ENCODE measurements at regions not wholly inside any gene's neighbourhood (a gene's known extent, or its start where the extent isn't known, plus 50 kb on each side); places are given as distances from the start of the nearest gene placed in this dataset.
"Not testable (repeated sequence)": the region's sequence is repeated elsewhere in the genome, so short reads cannot be mapped to it uniquely, and the experiment has no call there.

DNA sequence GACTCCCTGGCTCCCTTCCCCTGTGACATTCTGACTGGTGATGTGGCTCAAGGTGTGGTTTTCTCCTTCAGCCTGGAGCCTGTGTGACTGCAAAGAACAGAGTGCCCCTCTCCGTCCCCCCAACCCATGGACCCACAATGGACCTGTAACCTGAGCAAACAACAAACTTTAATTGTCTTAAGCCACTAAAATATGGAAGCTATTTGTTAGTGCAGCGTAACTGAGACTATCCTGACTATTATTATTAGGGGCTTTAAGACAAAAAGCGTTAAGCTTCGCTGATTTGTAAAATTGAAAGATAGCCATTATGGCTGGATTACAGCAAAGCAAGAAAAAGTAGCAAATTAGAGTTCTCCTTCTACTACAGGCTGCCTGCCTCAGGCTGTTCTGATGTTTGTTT, 426.9 kb downstream of the STK39 start:
- no peaks in the 10 kb centered on the region for H3K36me3 ChIP-seq (ENCODE audit: control insufficient read depth, insufficient read depth, low read length, severe bottlenecking)
- peaks cover 3% of the 10 kb centered on the region for H3K9me3 ChIP-seq (ENCODE audit: control insufficient read depth, low read length)
- no peaks in the 10 kb centered on the region for H3K27me3 ChIP-seq (replicated peaks; ENCODE audit: control insufficient read depth, insufficient read depth, low read length)
- no peaks in the 10 kb centered on the region for H3K4me1 ChIP-seq (ENCODE audit: control insufficient read depth, insufficient read depth, low read length)
- no peak overlapping the region for H3K4me3 ChIP-seq (ENCODE audit: low read length)
- H3K9ac ChIP-seq (ENCODE audit: low read length), result no peak overlapping the region
- no peak for DNase-seq (ENCODE audit: low read depth)

DNA sequence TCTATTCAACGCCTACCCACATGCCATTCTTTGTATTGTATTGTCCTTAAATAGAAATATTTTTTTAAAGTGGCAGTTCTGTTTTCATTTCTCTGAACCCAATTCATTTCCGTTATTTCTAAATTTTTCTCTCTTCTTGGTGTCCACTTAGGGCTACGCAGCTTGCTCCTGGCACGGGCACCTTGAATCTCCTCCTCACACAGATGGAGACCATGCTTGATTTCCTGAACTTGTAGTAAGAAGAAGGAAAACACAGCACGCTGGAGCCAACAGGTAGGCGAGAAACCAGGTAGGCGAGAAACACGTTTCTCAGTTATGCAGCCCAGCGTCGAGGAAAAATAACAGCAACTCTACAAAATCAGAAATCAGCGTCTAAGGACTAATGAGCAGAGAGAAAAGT, 428.9 kb downstream of the STK39 start:
- DNase-seq (ENCODE audit: low read depth), result no peak
- Histone ChIP-seq H3K9me3 (ENCODE audit: control insufficient read depth, low read length) (peaks cover 3% of the 10 kb centered on the region), H3K4me3 (ENCODE audit: low read length) (no peak overlapping the region), H3K27me3 (replicated peaks; ENCODE audit: control insufficient read depth, insufficient read depth, low read length) (no peaks in the 10 kb centered on the region), H3K4me1 (ENCODE audit: control insufficient read depth, insufficient read depth, low read length) (no peaks in the 10 kb centered on the region), H3K9ac (ENCODE audit: low read length) (no peak overlapping the region), H3K36me3 (ENCODE audit: control insufficient read depth, insufficient read depth, low read length, severe bottlenecking) (no peaks in the 10 kb centered on the region)

DNA sequence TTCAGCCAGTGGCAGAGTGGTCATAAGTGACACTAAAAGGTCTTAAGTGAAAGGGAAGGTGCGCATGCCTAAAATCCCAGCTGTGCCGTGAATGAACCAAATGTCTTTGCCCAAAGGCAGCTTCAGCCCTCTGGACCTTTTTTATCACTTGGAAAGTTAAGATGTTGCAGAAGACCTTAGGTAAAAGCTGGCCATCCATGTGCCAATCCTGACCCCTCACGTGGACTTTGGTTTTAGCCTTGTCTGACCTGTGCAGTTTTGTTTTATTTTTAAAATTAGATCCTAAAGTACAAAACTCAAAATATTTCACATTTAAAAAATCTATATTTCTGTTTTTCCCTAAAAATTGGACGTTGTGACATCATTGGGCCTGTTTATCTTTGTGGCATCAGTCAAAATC, 429.5 kb downstream of the STK39 start:
- H3K4me3 ChIP-seq (ENCODE audit: low read length), result no peak overlapping the region
- H3K4me1 ChIP-seq (ENCODE audit: control insufficient read depth, insufficient read depth, low read length), result no peaks in the 10 kb centered on the region
- H3K27me3 ChIP-seq (replicated peaks; ENCODE audit: control insufficient read depth, insufficient read depth, low read length), result no peaks in the 10 kb centered on the region
- no peaks in the 10 kb centered on the region for H3K36me3 ChIP-seq (ENCODE audit: control insufficient read depth, insufficient read depth, low read length, severe bottlenecking)
- peaks cover 3% of the 10 kb centered on the region for H3K9me3 ChIP-seq (ENCODE audit: control insufficient read depth, low read length)
- H3K9ac ChIP-seq (ENCODE audit: low read length), result no peak overlapping the region
- no peak for DNase-seq (ENCODE audit: low read depth)

DNA sequence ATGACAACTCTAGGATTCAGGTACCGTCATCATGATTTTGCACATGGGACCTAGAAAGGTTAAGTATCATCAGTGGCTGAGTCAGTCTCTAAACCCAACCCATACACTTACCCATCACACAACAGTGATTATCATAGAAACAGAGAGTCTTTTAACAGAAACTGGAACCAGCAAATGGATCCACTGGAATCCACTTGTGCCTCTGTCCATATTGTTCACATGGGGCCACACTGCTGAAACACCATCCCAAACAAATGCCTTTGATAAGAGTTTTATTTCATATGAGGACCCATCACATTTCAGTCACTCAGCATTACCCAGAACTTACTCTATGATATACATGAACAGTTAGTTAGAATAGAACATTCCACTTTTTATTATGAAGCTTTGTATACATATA, 430.0 kb downstream of the STK39 start:
- Histone ChIP-seq H3K4me3 (ENCODE audit: low read length) (no peak overlapping the region), H3K9ac (ENCODE audit: low read length) (no peak overlapping the region)
- DNase-seq (ENCODE audit: low read depth), result no peak

DNA sequence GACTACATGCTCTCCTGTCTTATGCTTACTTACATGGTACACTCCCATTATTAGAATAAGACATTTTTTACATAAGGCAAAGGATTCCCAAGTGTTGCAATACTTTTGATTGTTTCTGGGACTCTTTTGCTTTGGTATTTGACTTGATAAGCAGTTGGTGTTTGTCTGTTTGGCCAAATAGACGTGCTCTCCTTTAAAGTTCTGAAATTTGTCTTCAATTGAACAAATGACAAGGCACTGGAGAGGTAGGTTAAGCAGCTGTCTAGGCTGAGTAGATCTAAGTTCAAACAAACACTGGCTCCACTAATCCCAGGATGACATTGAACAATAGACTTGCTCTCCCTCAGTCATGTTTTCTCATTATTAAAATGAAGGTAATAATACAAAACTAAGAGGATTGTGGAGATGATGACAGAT, 430.5 kb downstream of the STK39 start:
- no peaks in the 10 kb centered on the region for H3K36me3 ChIP-seq (ENCODE audit: control insufficient read depth, insufficient read depth, low read length, severe bottlenecking)
- no peaks in the 10 kb centered on the region for H3K4me1 ChIP-seq (ENCODE audit: control insufficient read depth, insufficient read depth, low read length)
- peaks cover 3% of the 10 kb centered on the region for H3K9me3 ChIP-seq (ENCODE audit: control insufficient read depth, low read length)
- no peak overlapping the region for H3K9ac ChIP-seq (ENCODE audit: low read length)
- H3K4me3 ChIP-seq (ENCODE audit: low read length), result no peak overlapping the region
- no peak for DNase-seq (ENCODE audit: low read depth)
- no peaks in the 10 kb centered on the region for H3K27me3 ChIP-seq (replicated peaks; ENCODE audit: control insufficient read depth, insufficient read depth, low read length)

More for the DNA sequence above, 430.0 kb downstream of the STK39 start:
- Histone ChIP-seq H3K36me3 (ENCODE audit: control insufficient read depth, insufficient read depth, low read length, severe bottlenecking) (no peaks in the 10 kb centered on the region), H3K9me3 (ENCODE audit: control insufficient read depth, low read length) (peaks cover 3% of the 10 kb centered on the region), H3K27me3 (replicated peaks; ENCODE audit: control insufficient read depth, insufficient read depth, low read length) (no peaks in the 10 kb centered on the region), H3K4me1 (ENCODE audit: control insufficient read depth, insufficient read depth, low read length) (no peaks in the 10 kb centered on the region)

DNA sequence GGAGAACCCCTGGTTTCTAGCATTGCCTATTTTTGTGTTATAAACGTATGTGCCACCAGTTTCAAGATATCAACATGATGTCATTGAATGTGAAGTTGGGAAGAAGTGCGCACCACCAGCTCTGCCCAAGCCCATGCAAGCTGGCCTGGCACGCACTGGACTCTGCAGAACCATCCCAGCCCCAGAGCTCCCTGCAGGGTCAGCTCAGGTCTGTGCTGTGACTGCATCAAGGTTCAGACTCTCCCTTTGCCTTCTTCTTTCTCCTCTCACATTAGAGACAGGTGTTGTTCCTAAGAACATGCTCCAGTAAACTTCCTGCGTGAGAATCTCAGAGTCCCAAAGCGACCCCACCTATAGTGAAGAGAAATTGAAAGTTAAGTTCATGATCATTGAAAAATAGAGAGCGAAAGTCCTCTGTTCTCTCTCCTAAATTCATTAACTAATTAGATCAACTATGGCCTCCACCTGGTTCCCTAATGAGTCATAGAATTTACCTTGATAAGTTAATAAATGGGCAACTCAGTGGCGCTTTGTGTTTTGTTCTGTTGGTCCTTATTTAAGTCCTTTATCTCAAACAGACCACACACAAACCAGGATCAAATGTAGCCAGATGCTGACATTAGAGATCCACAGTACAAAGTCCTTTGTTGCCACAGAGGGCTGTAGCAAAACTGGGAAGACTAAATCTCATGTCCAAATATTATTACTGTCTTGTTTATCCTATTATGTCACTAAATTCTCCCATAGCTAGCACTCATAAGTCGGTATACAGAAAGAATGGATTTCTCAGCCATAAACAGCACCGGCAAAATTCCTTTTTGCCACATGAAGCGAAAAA, 432.3 kb downstream of the STK39 start:
- DNase-seq (ENCODE audit: low read depth), result no peak
- no peak overlapping the region for H3K9ac ChIP-seq (ENCODE audit: low read length)
- H3K9me3 ChIP-seq (ENCODE audit: control insufficient read depth, low read length), result peaks cover 4% of the 10 kb centered on the region
- H3K4me3 ChIP-seq (ENCODE audit: low read length), result no peak overlapping the region
- no peaks in the 10 kb centered on the region for H3K36me3 ChIP-seq (ENCODE audit: control insufficient read depth, insufficient read depth, low read length, severe bottlenecking)
- no peaks in the 10 kb centered on the region for H3K4me1 ChIP-seq (ENCODE audit: control insufficient read depth, insufficient read depth, low read length)
- H3K27me3 ChIP-seq (replicated peaks; ENCODE audit: control insufficient read depth, insufficient read depth, low read length), result no peaks in the 10 kb centered on the region

DNA sequence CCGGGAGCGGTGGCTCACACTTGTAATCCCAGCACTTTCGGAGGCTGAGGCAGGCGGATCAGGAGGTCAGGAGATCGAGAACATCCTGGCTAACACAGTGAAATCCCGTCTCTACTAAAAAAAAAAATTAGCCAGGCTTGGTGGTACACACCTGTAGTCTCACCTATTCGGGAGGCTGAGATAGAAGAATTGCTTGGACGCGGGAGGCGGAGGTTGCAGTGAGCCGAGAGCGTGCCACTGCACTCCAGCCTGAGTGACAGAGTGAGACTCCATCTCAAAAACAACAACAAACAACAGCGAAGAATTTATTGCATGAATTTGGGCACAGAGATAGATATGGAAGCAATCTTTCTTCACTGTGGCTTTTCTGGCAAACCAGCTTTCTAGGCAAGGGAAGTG, 432.9 kb downstream of the STK39 start:
- not testable (repeated sequence) for H3K4me3 ChIP-seq (ENCODE audit: low read length); H3K9ac ChIP-seq (ENCODE audit: low read length); H3K36me3 ChIP-seq (ENCODE audit: control insufficient read depth, insufficient read depth, low read length, severe bottlenecking); H3K9me3 ChIP-seq (ENCODE audit: control insufficient read depth, low read length); H3K4me1 ChIP-seq (ENCODE audit: control insufficient read depth, insufficient read depth, low read length); H3K27me3 ChIP-seq (replicated peaks; ENCODE audit: control insufficient read depth, insufficient read depth, low read length); DNase-seq (ENCODE audit: low read depth)

DNA sequence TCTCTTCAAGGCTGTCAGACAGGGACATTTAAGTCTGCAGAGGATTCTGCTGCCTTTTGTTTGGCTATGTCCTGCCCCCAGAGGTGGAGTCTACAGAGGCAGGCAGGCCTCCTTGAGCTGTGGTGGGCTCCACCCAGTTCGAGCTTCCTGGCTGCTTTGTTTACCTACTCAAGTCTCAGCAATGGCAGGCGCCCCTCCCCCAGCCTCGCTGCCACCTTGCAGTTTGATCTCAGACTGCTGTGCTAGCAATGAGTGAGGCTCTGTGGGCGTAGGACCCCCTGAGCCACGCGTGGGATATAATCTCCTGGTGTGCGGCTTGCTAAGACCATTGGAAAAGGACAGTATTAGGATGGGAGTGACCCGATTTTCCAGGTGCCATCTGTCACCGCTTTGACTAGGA, 437.6 kb downstream of the STK39 start:
- not testable (repeated sequence) for H3K27me3 ChIP-seq (replicated peaks; ENCODE audit: control insufficient read depth, insufficient read depth, low read length); H3K9ac ChIP-seq (ENCODE audit: low read length); DNase-seq (ENCODE audit: low read depth); H3K4me3 ChIP-seq (ENCODE audit: low read length); H3K9me3 ChIP-seq (ENCODE audit: control insufficient read depth, low read length); H3K36me3 ChIP-seq (ENCODE audit: control insufficient read depth, insufficient read depth, low read length, severe bottlenecking); H3K4me1 ChIP-seq (ENCODE audit: control insufficient read depth, insufficient read depth, low read length)

DNA sequence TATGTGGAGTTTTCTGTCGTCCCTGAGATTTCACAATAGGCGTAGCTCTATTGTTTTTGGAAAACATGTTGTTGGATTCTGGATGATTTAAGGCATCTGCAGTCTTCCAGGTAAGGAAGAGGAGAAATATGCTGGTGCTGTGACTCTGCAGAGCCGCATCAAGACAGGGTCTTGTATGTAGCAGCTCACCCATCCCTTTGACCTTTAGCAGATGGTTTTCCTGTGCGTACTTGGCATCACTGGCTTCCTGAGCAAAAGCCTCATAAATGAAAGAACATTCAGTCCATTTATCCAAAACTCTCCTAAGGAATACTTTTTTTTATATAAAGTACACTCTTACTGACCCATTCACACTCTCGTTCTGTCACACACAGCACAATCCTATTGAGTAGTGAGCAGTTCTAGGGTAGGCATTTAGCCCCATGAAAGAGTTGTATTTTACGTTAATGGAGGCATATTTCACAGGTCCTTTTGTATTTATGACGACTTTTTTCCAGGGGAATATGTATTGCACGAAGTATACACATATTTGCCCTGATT, 443.9 kb downstream of the STK39 start:
- no peak for DNase-seq (ENCODE audit: low read depth)
- no peaks in the 10 kb centered on the region for H3K4me1 ChIP-seq (ENCODE audit: control insufficient read depth, insufficient read depth, low read length)
- no peaks in the 10 kb centered on the region for H3K9me3 ChIP-seq (ENCODE audit: control insufficient read depth, low read length)
- H3K4me3 ChIP-seq (ENCODE audit: low read length), result no peak overlapping the region
- no peaks in the 10 kb centered on the region for H3K27me3 ChIP-seq (replicated peaks; ENCODE audit: control insufficient read depth, insufficient read depth, low read length)
- H3K9ac ChIP-seq (ENCODE audit: low read length), result no peak overlapping the region
- no peaks in the 10 kb centered on the region for H3K36me3 ChIP-seq (ENCODE audit: control insufficient read depth, insufficient read depth, low read length, severe bottlenecking)

DNA sequence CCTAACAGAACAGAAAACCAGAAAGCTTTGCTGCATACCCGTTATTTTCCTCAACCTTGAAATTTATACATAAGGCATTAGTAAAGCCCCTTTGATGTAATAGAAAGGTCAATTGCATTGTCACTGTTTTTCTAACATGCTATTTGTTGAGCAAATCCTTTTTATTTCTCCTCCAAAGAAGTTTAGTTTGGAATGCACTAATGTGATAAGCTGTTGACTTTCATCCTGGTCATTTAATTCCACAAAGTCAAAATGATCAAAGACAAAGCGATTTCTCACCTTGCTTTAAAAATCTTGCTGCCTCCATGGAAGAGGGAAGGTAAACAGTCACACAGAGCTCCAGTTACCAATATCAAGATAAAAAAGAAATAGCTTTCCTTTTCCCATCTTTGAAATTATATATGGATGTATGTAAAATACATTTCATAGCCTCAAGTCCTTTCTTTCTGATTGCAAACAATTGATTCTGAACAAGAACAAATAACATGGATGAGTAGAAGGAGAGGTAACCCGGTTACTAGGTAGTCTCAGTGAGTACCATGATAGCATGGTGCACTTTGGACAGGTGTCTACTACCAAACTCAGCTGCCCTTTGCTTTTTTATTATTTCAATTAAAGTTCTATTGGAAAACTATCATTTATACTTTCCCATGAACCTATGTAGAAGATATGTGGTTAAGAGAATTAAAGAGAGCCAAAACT, 452.7 kb downstream of the STK39 start:
- no peaks in the 10 kb centered on the region for H3K4me1 ChIP-seq (ENCODE audit: control insufficient read depth, insufficient read depth, low read length)
- H3K9ac ChIP-seq (ENCODE audit: low read length), result no peak overlapping the region
- DNase-seq (ENCODE audit: low read depth), result no peak
- no peak overlapping the region for H3K4me3 ChIP-seq (ENCODE audit: low read length)
- H3K27me3 ChIP-seq (replicated peaks; ENCODE audit: control insufficient read depth, insufficient read depth, low read length), result no peaks in the 10 kb centered on the region
- no peaks in the 10 kb centered on the region for H3K36me3 ChIP-seq (ENCODE audit: control insufficient read depth, insufficient read depth, low read length, severe bottlenecking)
- H3K9me3 ChIP-seq (ENCODE audit: control insufficient read depth, low read length), result no peaks in the 10 kb centered on the region

DNA sequence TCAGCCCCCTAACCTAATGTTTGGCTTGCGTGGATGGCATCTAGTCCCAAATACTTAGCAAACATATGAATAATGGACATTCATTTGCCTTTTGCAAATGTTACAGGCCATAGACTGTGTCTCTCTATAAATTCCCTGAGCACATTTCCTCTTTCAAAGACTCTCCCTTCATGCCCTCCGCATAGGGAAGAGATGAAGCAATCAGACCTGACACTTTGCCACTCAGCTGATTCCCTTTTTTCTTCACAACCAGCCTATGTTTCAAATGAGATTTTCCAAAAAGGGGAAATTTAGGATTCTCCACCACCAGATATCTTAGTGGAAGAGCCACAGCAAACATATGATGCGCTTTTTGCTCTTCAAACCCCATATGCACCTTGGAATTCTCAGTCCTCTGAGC, 453.7 kb downstream of the STK39 start:
- H3K9me3 ChIP-seq (ENCODE audit: control insufficient read depth, low read length), result no peaks in the 10 kb centered on the region
- no peaks in the 10 kb centered on the region for H3K27me3 ChIP-seq (replicated peaks; ENCODE audit: control insufficient read depth, insufficient read depth, low read length)
- no peaks in the 10 kb centered on the region for H3K36me3 ChIP-seq (ENCODE audit: control insufficient read depth, insufficient read depth, low read length, severe bottlenecking)
- H3K4me3 ChIP-seq (ENCODE audit: low read length), result no peak overlapping the region
- H3K4me1 ChIP-seq (ENCODE audit: control insufficient read depth, insufficient read depth, low read length), result no peaks in the 10 kb centered on the region
- H3K9ac ChIP-seq (ENCODE audit: low read length), result no peak overlapping the region
- DNase-seq (ENCODE audit: low read depth), result no peak

Data from adipocyte (in vitro differentiated cells).